Small intestine (tissue), 7 donors: ENCODE measurements at regions not wholly inside any gene's neighbourhood (a gene's known extent, or its start where the extent isn't known, plus 50 kb on each side); places are given as distances from the start of the nearest gene placed in this dataset.

Source experiments
- DNase-seq, 2 donors: peaks; one replicate each; pipeline versions ENCODE4 v3.0.0 to v3.0.0-alpha.2; 2013
- FAIRE-seq: peaks from 2 replicates; lab custom pipeline; 2012; peaks lifted over from hg19 to GRCh38; lab: Jason Lieb, UNC
- H3K27ac ChIP-seq, 3 donors: one replicate each; pipeline ENCODE4 v1.5.1; 2013; ENCODE audit warnings: low read length in 2 of 3, mild to moderate bottlenecking in 2 of 3, control low read depth in 1 of 3, inconsistent platforms in 1 of 3, low read depth in 1 of 3, moderate library complexity in 1 of 3
- H3K27me3 ChIP-seq, 3 donors: one replicate each; pipeline ENCODE4 v1.6.1; 2013; ENCODE audit warnings: low read length in 3 of 3, inconsistent platforms in 1 of 3; ENCODE audit not compliant: control insufficient read depth in 3 of 3, insufficient read depth in 3 of 3
- H3K36me3 ChIP-seq, 3 donors: one replicate each; pipeline ENCODE4 v1.6.1; 2013; ENCODE audit warnings: low read length in 3 of 3, inconsistent platforms in 1 of 3, low read depth in 1 of 3, mild to moderate bottlenecking in 1 of 3, moderate library complexity in 1 of 3; ENCODE audit not compliant: control insufficient read depth in 3 of 3, insufficient read depth in 2 of 3
- H3K4me1 ChIP-seq, 3 donors: one replicate each; pipeline ENCODE4 v1.6.1; 2013; ENCODE audit warnings: low read length in 2 of 3, inconsistent platforms in 1 of 3, low read depth in 1 of 3, mild to moderate bottlenecking in 1 of 3, moderate library complexity in 1 of 3; ENCODE audit not compliant: control insufficient read depth in 3 of 3, insufficient read depth in 2 of 3
- H3K4me3 ChIP-seq, 3 donors: one replicate each; pipeline ENCODE4 v1.5.1; 2013; ENCODE audit warnings: low read length in 3 of 3, control low read depth in 1 of 3, inconsistent platforms in 1 of 3, low read depth in 1 of 3, mild to moderate bottlenecking in 1 of 3, moderate library complexity in 1 of 3
- H3K9me3 ChIP-seq, 2 donors: one replicate each; pipeline ENCODE4 v1.6.1; 2013; ENCODE audit warnings: low read depth in 1 of 2, low read length in 1 of 2; ENCODE audit not compliant: control insufficient read depth in 2 of 2, insufficient read depth in 1 of 2
- WGBS, 3 donors: extraction: QIAGEN DNeasy Blood & Tissue Kit; methylation state at CpG; one replicate each; pipeline ENCODE4 v1.1.7; 2013; 5-methylcytosine and 5-hydroxymethylcytosine counted together
- donor health status: healthy with polysubstance abuse.
- donor health status: control.
- donor health status: control.
- donor health status: Bipolar disorder and iron deficiency.
- donor health status: healthy.

GRCh38 chr1:118711356-118711755, 276.8 kb downstream of the TBX15 start:
- 46 to 61% (median 54%) methylated on average over 2 of the region's 2 CpGs for WGBS, 3 donors
- Histone ChIP-seq H3K4me1 (no peaks in the 10 kb centered on the region), H3K27ac (no peak overlapping the region), H3K9me3 (no peaks in the 10 kb centered on the region), H3K36me3 (no peaks in the 10 kb centered on the region), H3K4me3 (no peak overlapping the region), H3K27me3 (no peaks in the 10 kb centered on the region)
- no peak for FAIRE-seq
- DNase-seq = no peak

GRCh38 chr1:118698911-118699310, 289.2 kb downstream of the TBX15 start:
- no peak for DNase-seq
- FAIRE-seq = no peak
- WGBS, 3 donors = 51 to 61% (median 53%) methylated on average over 2 of the region's 2 CpGs
- H3K9me3 ChIP-seq = no peaks in the 10 kb centered on the region
- H3K4me1 ChIP-seq = no peaks in the 10 kb centered on the region
- no peak overlapping the region for H3K27ac ChIP-seq
- H3K27me3 ChIP-seq = no peaks in the 10 kb centered on the region
- no peaks in the 10 kb centered on the region for H3K36me3 ChIP-seq
- no peak overlapping the region for H3K4me3 ChIP-seq

- FAIRE-seq (no peak), DNase-seq (no peak)
- Histone ChIP-seq H3K4me1 (no peaks in the 10 kb centered on the region), H3K36me3 (no peaks in the 10 kb centered on the region), H3K27ac (no peak overlapping the region), H3K9me3 (no peaks in the 10 kb centered on the region), H3K27me3 (no peaks in the 10 kb centered on the region), H3K4me3 (no peak overlapping the region)
- WGBS, 3 donors = 9 to 23% (median 20%) methylated on average over 1 of the region's 1 CpG
Observed at GRCh38 chr1:118692143-118692542, 296.0 kb downstream of the TBX15 start.

GRCh38 chr1:118688891-118689290, 299.3 kb downstream of the TBX15 start:
- 16 to 51% (median 33%) methylated on average over 2 of the region's 2 CpGs for WGBS, 3 donors
- peak in 1 of 2 donors; percentile 13 for DNase-seq
- H3K27ac ChIP-seq = no peak overlapping the region

GRCh38 chr1:118661769-118662320, 326.3 kb downstream of the TBX15 start:
- FAIRE-seq (no peak), DNase-seq (no peak)
- no peaks in the 10 kb centered on the region for H3K9me3 ChIP-seq
- H3K27me3 ChIP-seq = no peaks in the 10 kb centered on the region
- no peaks in the 10 kb centered on the region for H3K36me3 ChIP-seq
- no peak overlapping the region for H3K4me3 ChIP-seq
- H3K27ac ChIP-seq = no peak overlapping the region
- no peaks in the 10 kb centered on the region for H3K4me1 ChIP-seq
- WGBS, 3 donors = 68 to 83% (median 81%) methylated on average over 2 of the region's 2 CpGs

More at GRCh38 chr1:118688891-118689290, 299.3 kb downstream of the TBX15 start:
- no peaks in the 10 kb centered on the region for H3K36me3 ChIP-seq
- FAIRE-seq = no peak
- no peak overlapping the region for H3K4me3 ChIP-seq
- H3K27me3 ChIP-seq = no peaks in the 10 kb centered on the region
- H3K4me1 ChIP-seq = no peaks in the 10 kb centered on the region
- no peaks in the 10 kb centered on the region for H3K9me3 ChIP-seq

- no peaks in the 10 kb centered on the region for H3K27me3 ChIP-seq
- FAIRE-seq = no peak
- 29 to 42% (median 42%) methylated on average over 1 of the region's 1 CpG for WGBS, 3 donors
- no peak for DNase-seq
- H3K9me3 ChIP-seq = peaks cover 0 to 4% of the 10 kb centered on the region in 2 donors
- no peak overlapping the region for H3K4me3 ChIP-seq
- H3K36me3 ChIP-seq = no peaks in the 10 kb centered on the region
- H3K4me1 ChIP-seq = no peaks in the 10 kb centered on the region
- no peak overlapping the region for H3K27ac ChIP-seq
Observed at GRCh38 chr1:118660769-118661168, 327.4 kb downstream of the TBX15 start.

- WGBS, 3 donors = 70 to 88% (median 75%) methylated on average over 3 of the region's 3 CpGs
- no peaks in the 10 kb centered on the region for H3K36me3 ChIP-seq
- no peak overlapping the region for H3K4me3 ChIP-seq
- H3K27me3 ChIP-seq = no peaks in the 10 kb centered on the region
- no peak for FAIRE-seq
- H3K4me1 ChIP-seq = no peaks in the 10 kb centered on the region
- no peak for DNase-seq
- H3K27ac ChIP-seq = no peak overlapping the region
- peaks cover 0 to 4% of the 10 kb centered on the region in 2 donors for H3K9me3 ChIP-seq
Observed at GRCh38 chr1:118659646-118660045, 328.5 kb downstream of the TBX15 start.

GRCh38 chr1:118650107-118650807, 337.9 kb downstream of the TBX15 start:
- Histone ChIP-seq H3K4me3 (no peak overlapping the region), H3K36me3 (no peaks in the 10 kb centered on the region), H3K9me3 (no peaks in the 10 kb centered on the region), H3K4me1 (no peaks in the 10 kb centered on the region), H3K27me3 (no peaks in the 10 kb centered on the region), H3K27ac (no peak overlapping the region)
- WGBS, 3 donors = 15 to 27% (median 21%) methylated on average over 7 of the region's 7 CpGs
- no peak for FAIRE-seq
- DNase-seq = peak; percentile 1 to 32
